H9 (cell line): ENCODE measurements at regions not wholly inside any gene's neighbourhood (a gene's known extent, or its start where the extent isn't known, plus 50 kb on each side); places are given as distances from the start of the nearest gene placed in this dataset.

Experiments
- DNase-seq: peaks from one replicate; pipeline ENCODE4 v3.0.0-alpha.2; 2017
- H2AFZ ChIP-seq: one replicate; pipeline ENCODE4 v1.6.1; 2013; ENCODE audit warnings: mild to moderate bottlenecking, low read length, control low read depth, moderate library complexity
- H2AK5ac ChIP-seq: 2 replicates; pipeline ENCODE4 v1.6.1; 2013; ENCODE audit warnings: low read length, control low read depth, mixed read lengths; ENCODE audit not compliant: insufficient read length
- H2BK120ac ChIP-seq: one replicate; pipeline ENCODE4 v1.6.1; 2013; ENCODE audit warnings: low read depth, mild to moderate bottlenecking, low read length, control low read depth, inconsistent platforms; ENCODE audit not compliant: poor library complexity, severe bottlenecking
- H2BK12ac ChIP-seq: 2 replicates; pipeline ENCODE4 v1.6.1; 2013; ENCODE audit warnings: low read length, control low read depth, mixed read lengths, low read depth; ENCODE audit not compliant: insufficient read length
- H2BK15ac ChIP-seq: 2 replicates; pipeline ENCODE4 v1.6.1; 2013; ENCODE audit warnings: low read depth, low read length, control low read depth
- H2BK20ac ChIP-seq: one replicate; pipeline ENCODE4 v1.6.1; 2013; ENCODE audit warnings: low read depth, mild to moderate bottlenecking, low read length, control low read depth, inconsistent platforms; ENCODE audit not compliant: poor library complexity, severe bottlenecking
- H2BK5ac ChIP-seq: 2 replicates; pipeline ENCODE4 v1.6.1; 2013; ENCODE audit warnings: low read length, control low read depth, mixed read lengths; ENCODE audit not compliant: insufficient read length
- H3K14ac ChIP-seq: 2 replicates; pipeline ENCODE4 v1.6.1; 2013; ENCODE audit warnings: low read length, control low read depth; ENCODE audit not compliant: insufficient read depth
- H3K18ac ChIP-seq: 2 replicates; pipeline ENCODE4 v1.6.1; 2013; ENCODE audit warnings: low read depth, mild to moderate bottlenecking, mixed read lengths, low read length, control low read depth; ENCODE audit not compliant: insufficient read length
- H3K23ac ChIP-seq: 2 replicates; pipeline ENCODE4 v1.6.1; 2013; ENCODE audit warnings: low read length, control low read depth, mixed read lengths, low read depth; ENCODE audit not compliant: insufficient read length
- H3K23me2 ChIP-seq: 2 replicates; pipeline ENCODE4 v1.6.1; 2013; ENCODE audit warnings: low read depth, mild to moderate bottlenecking, mixed read lengths, low read length, control low read depth; ENCODE audit not compliant: insufficient read length, poor library complexity, severe bottlenecking
- H3K27ac ChIP-seq: 2 replicates; pipeline ENCODE4 v1.5.1; 2013; ENCODE audit warnings: low read length, control low read depth, mixed read lengths, low read depth; ENCODE audit not compliant: insufficient read length
- H3K27me3 ChIP-seq: 2 replicates; pipeline ENCODE4 v1.6.1; 2013; ENCODE audit warnings: low read length, control low read depth, inconsistent platforms; ENCODE audit not compliant: insufficient read depth
- H3K4ac ChIP-seq: 2 replicates; pipeline ENCODE4 v1.6.1; 2013; ENCODE audit warnings: low read depth, mild to moderate bottlenecking, control low read depth, inconsistent platforms, low read length, moderate library complexity
- H3K4me1 ChIP-seq: 2 replicates; pipeline ENCODE4 v1.6.1; 2013; ENCODE audit warnings: low read length, control low read depth, inconsistent platforms; ENCODE audit not compliant: insufficient read depth
- H3K4me2 ChIP-seq: 2 replicates; pipeline ENCODE4 v1.6.1; 2013; ENCODE audit warnings: low read length, control low read depth, mixed read lengths; ENCODE audit not compliant: insufficient read length, insufficient read depth
- H3K56ac ChIP-seq: 2 replicates; pipeline ENCODE4 v1.6.1; 2013; ENCODE audit warnings: low read depth, mild to moderate bottlenecking, mixed read lengths, low read length, control low read depth; ENCODE audit not compliant: insufficient read length
- H3K79me1 ChIP-seq: 2 replicates; pipeline ENCODE4 v1.6.1; 2013; ENCODE audit warnings: low read depth, mild to moderate bottlenecking, moderate library complexity, low read length, control low read depth, inconsistent platforms; ENCODE audit not compliant: insufficient read depth, poor library complexity, severe bottlenecking
- H3K79me2 ChIP-seq: 2 replicates; pipeline ENCODE4 v1.6.1; 2013; ENCODE audit warnings: low read length, control low read depth, inconsistent platforms; ENCODE audit not compliant: insufficient read depth
- H3K9ac ChIP-seq: 2 replicates; pipeline ENCODE4 v1.6.1; 2013; ENCODE audit warnings: low read length, control low read depth, mixed read lengths; ENCODE audit not compliant: insufficient read length; ENCODE audit errors: extremely low read depth
- H3K9me3 ChIP-seq: one replicate; pipeline ENCODE4 v1.6.1; 2013; ENCODE audit warnings: low read depth, low read length, inconsistent platforms; ENCODE audit not compliant: control insufficient read depth
- H3T11ph ChIP-seq: one replicate; pipeline ENCODE4 v1.6.1; 2013; ENCODE audit warnings: mild to moderate bottlenecking, low read length, control low read depth, inconsistent platforms
- H4K20me1 ChIP-seq: one replicate; pipeline ENCODE4 v1.6.1; 2013; ENCODE audit not compliant: control insufficient read depth, insufficient read length, insufficient read depth
- H4K5ac ChIP-seq: 2 replicates; pipeline ENCODE4 v1.6.1; 2013; ENCODE audit warnings: low read depth, mild to moderate bottlenecking, mixed read lengths, low read length, control low read depth; ENCODE audit not compliant: insufficient read length
- H4K8ac ChIP-seq: replicated peaks from 2 replicates; pipeline ENCODE4 v1.6.1; 2013; ENCODE audit warnings: low read length, control low read depth, mixed read lengths, low read depth; ENCODE audit not compliant: insufficient read length
- H4K91ac ChIP-seq: 2 replicates; pipeline ENCODE4 v1.6.1; 2013; ENCODE audit warnings: low read depth, mild to moderate bottlenecking, moderate library complexity, mixed read lengths, low read length, control low read depth; ENCODE audit not compliant: insufficient read length
- H3K27ac Mint-ChIP-seq, 3 experiments: 2 replicates in 2 of 3; 3 replicates in 1 of 3; pipeline ENCODE4 v1.8.0; 2020 to 2021; ENCODE audit warnings: mixed read lengths in 3 of 3, mild to moderate bottlenecking in 1 of 3, moderate library complexity in 1 of 3
- H3K27me3 Mint-ChIP-seq: 2 replicates; pipeline ENCODE4 v1.8.0; 2021; ENCODE audit warnings: low read depth, mild to moderate bottlenecking, moderate library complexity, mixed read lengths
- H3K36me3 Mint-ChIP-seq, 3 experiments: 2 replicates in 2 of 3; 3 replicates in 1 of 3; pipeline ENCODE4 v1.8.0; 2020 to 2021; ENCODE audit warnings: low read depth in 3 of 3, mixed read lengths in 3 of 3; ENCODE audit not compliant: insufficient read depth in 1 of 3
- H3K4me1 Mint-ChIP-seq, 2 experiments: 2 replicates each; pipeline ENCODE4 v1.8.0; 2020; ENCODE audit warnings: mixed read lengths in 2 of 2
- H3K4me3 Mint-ChIP-seq, 2 experiments: 2 replicates in 1 of 2; 3 replicates in 1 of 2; pipeline ENCODE4 v1.8.0; 2020 to 2021; ENCODE audit warnings: mild to moderate bottlenecking in 2 of 2, mixed read lengths in 2 of 2, moderate library complexity in 1 of 2
- H3K9me3 Mint-ChIP-seq, 2 experiments: 2 replicates in 1 of 2; 3 replicates in 1 of 2; pipeline ENCODE4 v1.8.0; 2020; ENCODE audit warnings: mild to moderate bottlenecking in 2 of 2, mixed read lengths in 2 of 2, moderate library complexity in 1 of 2
- CTCF ChIP-seq: fragments of 200-600 bp; sonication (generic); conservative IDR thresholded peaks from 3 replicates; pipeline ENCODE4 v1.8.0; 2021; ENCODE audit warnings: antibody characterized with exemption, mild to moderate bottlenecking
- WGBS: extraction: QIAGEN DNeasy Blood & Tissue Kit; methylation state at CpG from one replicate; pipeline ENCODE4 v1.1.7; 2013; ENCODE audit warnings: missing lambda C conversion rate, low lambda C conversion rate, mixed read lengths; ENCODE audit not compliant: insufficient read length; ENCODE audit errors: extremely low coverage; 5-methylcytosine and 5-hydroxymethylcytosine counted together

DNA sequence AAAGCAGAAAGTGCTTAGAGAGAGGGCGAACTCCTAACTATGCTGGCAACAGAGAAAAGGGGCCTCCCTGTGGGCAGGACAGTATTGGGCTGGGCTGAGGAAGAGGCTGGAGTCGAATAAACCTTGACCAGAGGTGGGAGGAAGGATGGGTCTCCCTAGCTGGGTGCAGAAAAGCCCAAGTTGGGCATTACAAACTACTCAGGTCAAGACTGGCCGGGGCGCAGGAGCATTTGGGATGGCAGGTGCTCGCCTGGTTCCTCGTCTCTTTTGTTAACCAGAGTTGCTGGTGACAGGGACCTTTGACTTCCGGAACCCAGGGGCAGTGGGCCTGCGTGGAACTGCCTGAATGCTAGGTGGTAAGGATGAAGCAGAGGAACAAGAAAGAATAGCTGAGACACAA, 80.3 kb upstream of the SHISAL1 start:
- Histone ChIP-seq H3K27me3 (no peaks in the 10 kb centered on the region), H3K23ac (no peak overlapping the region), H4K91ac (no peak overlapping the region), H3K9ac (no peak overlapping the region), H3K4me1 (no peaks in the 10 kb centered on the region), H2BK12ac (no peak overlapping the region), H3K18ac (no peak overlapping the region), H3K56ac (no peak overlapping the region), H4K8ac (no peak overlapping the region), H2AFZ (no peak overlapping the region), H3T11ph (no peak overlapping the region), H3K4me2 (no peak overlapping the region), H3K9me3 (no peaks in the 10 kb centered on the region), H3K79me2 (no peaks in the 10 kb centered on the region), H3K4ac (no peak overlapping the region), H2BK5ac (no peak overlapping the region), H3K79me1 (no peaks in the 10 kb centered on the region), H2AK5ac (no peak overlapping the region), H3K14ac (no peak overlapping the region), H3K27ac (no peak overlapping the region), H4K5ac (no peak overlapping the region), H2BK15ac (no peak overlapping the region), H3K23me2 (no peaks in the 10 kb centered on the region), H2BK120ac (no peak overlapping the region), H4K20me1 (no peaks in the 10 kb centered on the region), H2BK20ac (no peak overlapping the region)
- Mint-ChIP-seq H3K36me3 (no peaks in the 10 kb centered on the region), H3K4me3 (no peak overlapping the region), H3K27me3 (peaks cover 6% of the 10 kb centered on the region), H3K9me3 (no peaks in the 10 kb centered on the region; a peak in 1 of 5 replicates), H3K4me1 (peaks cover 10 to 21% of the 10 kb centered on the region in 2 experiments), H3K27ac (peak overlapping the region in 1 of 3 experiments; percentile 9; a peak in 1 of 7 replicates)
- DNase-seq = peak; percentile 20
- TF ChIP-seq CTCF = no peak
- no CpG with 5 or more reads among the region's 8 CpGs for WGBS
